HEK293 (cell line): ENCODE measurements at regions not wholly inside any gene's neighbourhood (a gene's known extent, or its start where the extent isn't known, plus 50 kb on each side); places are given as distances from the start of the nearest gene placed in this dataset.

Experiments
- CTCF ChIA-PET: fragments of 350-600 bp; formaldehyde crosslinking; extraction: SDS; loops from one replicate; lab custom pipeline; 2021; ENCODE audit warnings: antibody characterized with exemption; lab: Yijun Ruan, JAX
- POLR2A ChIA-PET: fragments of 300-600 bp; formaldehyde crosslinking; extraction: SDS; loops from one replicate; lab custom pipeline; 2020; ENCODE audit warnings: antibody characterized with exemption, inconsistent platforms; lab: Yijun Ruan, JAX
- H3K27ac ChIP-seq: fragments of 200-500 bp; sonication (Bioruptor generic); 2 replicates; pipeline ENCODE4 v1.5.1; 2014; ENCODE audit warnings: low read depth, low read length, control low read depth, inconsistent platforms; ENCODE audit errors: extremely low read depth
- H3K36me3 ChIP-seq, 2 experiments: fragments of 200-500 bp in 1 of 2; sonication (Bioruptor generic) in 1 of 2; 1 replicate in 1 of 2; 2 replicates in 1 of 2; pipeline ENCODE4 v1.5.1; 2014 to 2017; ENCODE audit warnings: inconsistent platforms in 2 of 2, low read length in 2 of 2; ENCODE audit not compliant: control insufficient read depth in 2 of 2, insufficient read depth in 1 of 2
- H3K4me1 ChIP-seq: fragments of 200-500 bp; sonication (Bioruptor generic); 2 replicates; pipeline ENCODE4 v1.5.1; 2014; ENCODE audit warnings: mild to moderate bottlenecking, low read length, inconsistent platforms; ENCODE audit not compliant: control insufficient read depth, insufficient read depth
- H3K4me3 ChIP-seq: 2 replicates; pipeline ENCODE4 v1.5.1; 2011; ENCODE audit warnings: low read depth, mild to moderate bottlenecking, control low read depth, low read length, moderate library complexity
- H3K9me3 ChIP-seq: fragments of 200-500 bp; sonication (Bioruptor generic); 2 replicates; pipeline ENCODE4 v1.5.1; 2014; ENCODE audit warnings: low read depth, low read length, inconsistent platforms; ENCODE audit not compliant: control insufficient read depth, insufficient read depth
- GLI2 ChIP-seq: fragments of 450-650 bp; formaldehyde crosslinking; IDR thresholded peaks from 2 replicates; pipeline ENCODE4; 2017; ENCODE audit warnings: missing biosample characterization, missing genetic modification characterization, low read depth, borderline replicate concordance
- HOXC10 ChIP-seq: sonication (generic); formaldehyde crosslinking; IDR thresholded peaks from 2 replicates; pipeline ENCODE4 v1.8.1; 2023; ENCODE audit warnings: mild to moderate bottlenecking, missing genetic modification reagents
- KLF16 ChIP-seq: fragments of 450-650 bp; formaldehyde crosslinking; IDR thresholded peaks from 2 replicates; pipeline ENCODE4 v1.5.1; 2017; ENCODE audit warnings: missing biosample characterization, missing genetic modification characterization
- MEIS1 ChIP-seq: sonication (generic); formaldehyde crosslinking; IDR thresholded peaks from 2 replicates; pipeline ENCODE4 v1.8.1; 2022; ENCODE audit warnings: missing genetic modification reagents, mild to moderate bottlenecking, borderline replicate concordance
- SP7 ChIP-seq: fragments of 450-650 bp; formaldehyde crosslinking; IDR thresholded peaks from 2 replicates; pipeline ENCODE4 v1.5.1; 2016; ENCODE audit warnings: missing biosample characterization, missing genetic modification characterization
- TRIM28 ChIP-seq: IDR thresholded peaks from 2 replicates; pipeline ENCODE4 v1.6.1; 2011; ENCODE audit warnings: low read length, control low read depth, borderline replicate concordance
- ZBTB20 ChIP-seq: fragments of 450-650 bp; formaldehyde crosslinking; IDR thresholded peaks from 2 replicates; pipeline ENCODE4 v1.5.1; 2016; ENCODE audit warnings: missing biosample characterization, missing genetic modification characterization
- ZBTB21 ChIP-seq: fragments of 450-650 bp; formaldehyde crosslinking; IDR thresholded peaks from 2 replicates; pipeline ENCODE4 v1.5.1; 2017; ENCODE audit warnings: missing biosample characterization, missing genetic modification characterization
- ZBTB7A ChIP-seq: fragments of 450-650 bp; formaldehyde crosslinking; IDR thresholded peaks from 2 replicates; pipeline ENCODE4 v1.5.1; 2016; ENCODE audit warnings: low read depth, missing biosample characterization, missing genetic modification characterization
- ZEB2 ChIP-seq: fragments of 450-650 bp; formaldehyde crosslinking; IDR thresholded peaks from 2 replicates; pipeline ENCODE4 v1.5.1; 2016; ENCODE audit warnings: missing biosample characterization, missing genetic modification characterization
- ZIC2 ChIP-seq: fragments of 450-650 bp; formaldehyde crosslinking; IDR thresholded peaks from 2 replicates; pipeline ENCODE4 v1.5.1; 2016; ENCODE audit warnings: missing biosample characterization, missing genetic modification characterization
- ZNF140 ChIP-seq: fragments of 450-650 bp; formaldehyde crosslinking; IDR thresholded peaks from 2 replicates; pipeline ENCODE4 v1.5.1; 2016; ENCODE audit warnings: missing biosample characterization, missing genetic modification characterization
- ZNF146 ChIP-seq: fragments of 450-650 bp; formaldehyde crosslinking; IDR thresholded peaks from 2 replicates; pipeline ENCODE4 v1.5.1; 2016; ENCODE audit warnings: missing biosample characterization, missing genetic modification characterization
- ZNF174 ChIP-seq: fragments of 450-650 bp; formaldehyde crosslinking; IDR thresholded peaks from 2 replicates; pipeline ENCODE4 v1.5.0; 2017; ENCODE audit warnings: missing biosample characterization, mild to moderate bottlenecking, missing genetic modification characterization
- ZNF184 ChIP-seq: fragments of 450-650 bp; IDR thresholded peaks from 2 replicates; pipeline ENCODE4 v1.5.1; 2018; ENCODE audit warnings: missing biosample characterization, mild to moderate bottlenecking, missing genetic modification characterization
- ZNF221 ChIP-seq: fragments of 450-650 bp; formaldehyde crosslinking; IDR thresholded peaks from 2 replicates; pipeline ENCODE4 v1.5.1; 2017; ENCODE audit warnings: missing biosample characterization, missing genetic modification characterization, borderline replicate concordance
- ZNF223 ChIP-seq: fragments of 450-650 bp; formaldehyde crosslinking; IDR thresholded peaks from 2 replicates; pipeline ENCODE4 v1.5.1; 2016; ENCODE audit warnings: missing biosample characterization, missing genetic modification characterization
- ZNF311 ChIP-seq: fragments of 450-650 bp; formaldehyde crosslinking; IDR thresholded peaks from 2 replicates; pipeline ENCODE4 v1.5.1; 2017; ENCODE audit warnings: missing biosample characterization, missing genetic modification characterization, borderline replicate concordance
- ZNF366 ChIP-seq: fragments of 450-650 bp; formaldehyde crosslinking; conservative IDR thresholded peaks from 2 replicates; pipeline ENCODE4 v1.5.1; 2016; ENCODE audit warnings: missing biosample characterization, missing genetic modification characterization
- ZNF416 ChIP-seq: fragments of 450-650 bp; formaldehyde crosslinking; IDR thresholded peaks from 2 replicates; pipeline ENCODE4 v1.5.1; 2016; ENCODE audit warnings: missing biosample characterization, missing genetic modification characterization
- ZNF426 ChIP-seq: fragments of 450-650 bp; formaldehyde crosslinking; IDR thresholded peaks from 2 replicates; pipeline ENCODE4 v1.5.1; 2017; ENCODE audit warnings: missing biosample characterization, missing genetic modification characterization, mild to moderate bottlenecking, inconsistent platforms, moderate library complexity
- ZNF548 ChIP-seq: fragments of 450-650 bp; formaldehyde crosslinking; IDR thresholded peaks from 2 replicates; pipeline ENCODE4 v1.5.1; 2016; ENCODE audit warnings: missing biosample characterization, missing genetic modification characterization
- ZNF585B ChIP-seq: fragments of 450-650 bp; formaldehyde crosslinking; IDR thresholded peaks from 2 replicates; pipeline ENCODE4 v1.5.1; 2016; ENCODE audit warnings: missing biosample characterization, missing genetic modification characterization
- ZNF596 ChIP-seq: fragments of 450-650 bp; IDR thresholded peaks from 2 replicates; pipeline ENCODE4 v1.5.0; 2018; ENCODE audit warnings: missing biosample characterization, mild to moderate bottlenecking, missing genetic modification characterization, moderate library complexity
- ZNF670 ChIP-seq: fragments of 450-650 bp; formaldehyde crosslinking; IDR thresholded peaks from 2 replicates; pipeline ENCODE4 v1.5.1; 2016; ENCODE audit warnings: missing biosample characterization, missing genetic modification characterization, low read depth
- ZNF830 ChIP-seq: fragments of 450-650 bp; IDR thresholded peaks from 2 replicates; pipeline ENCODE4 v1.5.0; 2018; ENCODE audit warnings: missing biosample characterization, missing genetic modification characterization, low read depth, mild to moderate bottlenecking, moderate library complexity
- ZNF837 ChIP-seq: fragments of 450-650 bp; formaldehyde crosslinking; IDR thresholded peaks from 2 replicates; pipeline ENCODE4 v1.5.1; 2016; ENCODE audit warnings: missing biosample characterization, missing genetic modification characterization
- ZSCAN23 ChIP-seq: fragments of 450-650 bp; formaldehyde crosslinking; IDR thresholded peaks from 2 replicates; pipeline ENCODE4 v1.5.1; 2016; ENCODE audit warnings: missing biosample characterization, missing genetic modification characterization
- ZSCAN30 ChIP-seq: fragments of 450-650 bp; IDR thresholded peaks from 2 replicates; pipeline ENCODE4 v1.5.1; 2018; ENCODE audit warnings: missing biosample characterization, mild to moderate bottlenecking, missing genetic modification characterization, moderate library complexity
- ZXDB ChIP-seq: fragments of 450-650 bp; formaldehyde crosslinking; IDR thresholded peaks from 2 replicates; pipeline ENCODE4 v1.5.1; 2016; ENCODE audit warnings: missing biosample characterization, missing genetic modification characterization
- TF ChIP-seq, protein P1 (sequence below): fragments of 450-650 bp; IDR thresholded peaks from 2 replicates; pipeline ENCODE4 v1.5.1; 2018; ENCODE audit warnings: missing biosample characterization, missing genetic modification characterization
- TF ChIP-seq, protein P2 (sequence below): fragments of 450-650 bp; formaldehyde crosslinking; IDR thresholded peaks from 2 replicates; pipeline ENCODE4 v1.5.1; 2016; ENCODE audit warnings: missing biosample characterization, missing genetic modification characterization
- TF ChIP-seq, protein P3 (sequence below): fragments of 450-650 bp; formaldehyde crosslinking; IDR thresholded peaks from 2 replicates; pipeline ENCODE4 v1.5.1; 2016; ENCODE audit warnings: missing biosample characterization, missing genetic modification characterization

GRCh38 chr2:117308861-117309770 is 505.4 kb upstream of the DDX18 start:
- POLR2A ChIA-PET = no interaction called here
- Histone ChIP-seq H3K36me3 (no peaks in the 10 kb centered on the region), H3K4me3 (no peak overlapping the region), H3K9me3 (no peaks in the 10 kb centered on the region), H3K27ac (no peak overlapping the region), H3K4me1 (no peaks in the 10 kb centered on the region)
- TF ChIP-seq ZNF596 (tag by site-specific recombination) (no peak), ZBTB7A (no peak), ZBTB20 (tag by site-specific recombination) (no peak), TRIM28 (no peak), HOXC10 (CRISPR knock-in tag) (no peak), ZNF184 (no peak), ZEB2 (tag by site-specific recombination) (no peak), ZNF221 (tag by site-specific recombination) (no peak), ZNF311 (no peak), ZNF366 (tag by site-specific recombination) (no peak), ZNF837 (no peak), ZSCAN23 (tag by site-specific recombination) (no peak), ZNF585B (tag by site-specific recombination) (no peak), GLI2 (tag by site-specific recombination) (no peak), ZNF146 (tag by site-specific recombination) (no peak), ZXDB (tag by site-specific recombination) (no peak), ZNF223 (tag by site-specific recombination) (no peak), ZNF670 (tag by site-specific recombination) (no peak)
- TF ChIP-seq, protein P1, sequence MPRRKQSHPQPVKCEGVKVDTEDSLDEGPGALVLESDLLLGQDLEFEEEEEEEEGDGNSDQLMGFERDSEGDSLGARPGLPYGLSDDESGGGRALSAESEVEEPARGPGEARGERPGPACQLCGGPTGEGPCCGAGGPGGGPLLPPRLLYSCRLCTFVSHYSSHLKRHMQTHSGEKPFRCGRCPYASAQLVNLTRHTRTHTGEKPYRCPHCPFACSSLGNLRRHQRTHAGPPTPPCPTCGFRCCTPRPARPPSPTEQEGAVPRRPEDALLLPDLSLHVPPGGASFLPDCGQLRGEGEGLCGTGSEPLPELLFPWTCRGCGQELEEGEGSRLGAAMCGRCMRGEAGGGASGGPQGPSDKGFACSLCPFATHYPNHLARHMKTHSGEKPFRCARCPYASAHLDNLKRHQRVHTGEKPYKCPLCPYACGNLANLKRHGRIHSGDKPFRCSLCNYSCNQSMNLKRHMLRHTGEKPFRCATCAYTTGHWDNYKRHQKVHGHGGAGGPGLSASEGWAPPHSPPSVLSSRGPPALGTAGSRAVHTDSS (tag by site-specific recombination) = no peak
- TF ChIP-seq, protein P2, sequence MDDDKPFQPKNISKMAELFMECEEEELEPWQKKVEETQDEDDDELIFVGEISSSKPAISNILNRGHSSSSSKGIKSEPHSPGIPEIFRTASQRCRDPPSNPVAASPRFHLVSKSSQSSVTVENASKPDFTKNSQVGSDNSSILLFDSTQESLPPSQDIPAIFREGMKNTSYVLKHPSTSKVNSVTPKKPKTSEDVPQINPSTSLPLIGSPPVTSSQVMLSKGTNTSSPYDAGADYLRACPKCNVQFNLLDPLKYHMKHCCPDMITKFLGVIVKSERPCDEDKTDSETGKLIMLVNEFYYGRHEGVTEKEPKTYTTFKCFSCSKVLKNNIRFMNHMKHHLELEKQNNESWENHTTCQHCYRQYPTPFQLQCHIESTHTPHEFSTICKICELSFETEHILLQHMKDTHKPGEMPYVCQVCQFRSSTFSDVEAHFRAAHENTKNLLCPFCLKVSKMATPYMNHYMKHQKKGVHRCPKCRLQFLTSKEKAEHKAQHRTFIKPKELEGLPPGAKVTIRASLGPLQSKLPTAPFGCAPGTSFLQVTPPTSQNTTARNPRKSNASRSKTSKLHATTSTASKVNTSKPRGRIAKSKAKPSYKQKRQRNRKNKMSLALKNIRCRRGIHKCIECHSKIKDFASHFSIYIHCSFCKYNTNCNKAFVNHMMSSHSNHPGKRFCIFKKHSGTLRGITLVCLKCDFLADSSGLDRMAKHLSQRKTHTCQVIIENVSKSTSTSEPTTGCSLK (tag by site-specific recombination) = no peak
- CTCF ChIA-PET = no interaction called here

- Histone ChIP-seq H3K4me3 (no peak overlapping the region), H3K4me1 (no peaks in the 10 kb centered on the region), H3K36me3 (no peaks in the 10 kb centered on the region), H3K9me3 (no peaks in the 10 kb centered on the region), H3K27ac (no peak overlapping the region)
- POLR2A ChIA-PET = no interaction called here
- CTCF ChIA-PET = no interaction called here
- no peak for TF ChIP-seq KLF16 (tag by site-specific recombination)
- TF ChIP-seq ZNF140 (tag by site-specific recombination) = no peak
- TF ChIP-seq, protein P3, sequence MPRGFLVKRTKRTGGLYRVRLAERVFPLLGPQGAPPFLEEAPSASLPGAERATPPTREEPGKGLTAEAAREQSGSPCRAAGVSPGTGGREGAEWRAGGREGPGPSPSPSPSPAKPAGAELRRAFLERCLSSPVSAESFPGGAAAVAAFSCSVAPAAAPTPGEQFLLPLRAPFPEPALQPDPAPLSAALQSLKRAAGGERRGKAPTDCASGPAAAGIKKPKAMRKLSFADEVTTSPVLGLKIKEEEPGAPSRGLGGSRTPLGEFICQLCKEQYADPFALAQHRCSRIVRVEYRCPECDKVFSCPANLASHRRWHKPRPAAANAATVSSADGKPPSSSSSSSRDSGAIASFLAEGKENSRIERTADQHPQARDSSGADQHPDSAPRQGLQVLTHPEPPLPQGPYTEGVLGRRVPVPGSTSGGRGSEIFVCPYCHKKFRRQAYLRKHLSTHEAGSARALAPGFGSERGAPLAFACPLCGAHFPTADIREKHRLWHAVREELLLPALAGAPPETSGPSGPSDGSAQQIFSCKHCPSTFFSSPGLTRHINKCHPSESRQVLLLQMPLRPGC (tag by site-specific recombination) = no peak
- no peak for TF ChIP-seq MEIS1 (CRISPR knock-in tag)
- no peak for TF ChIP-seq ZSCAN30 (tag by site-specific recombination)
- TF ChIP-seq ZNF174 (tag by site-specific recombination) = no peak
- TF ChIP-seq ZNF830 = no peak
- TF ChIP-seq SP7 (tag by site-specific recombination) = no peak
- TF ChIP-seq ZNF416 (tag by site-specific recombination) = no peak
- TF ChIP-seq ZIC2 = no peak
- no peak for TF ChIP-seq ZNF426 (tag by site-specific recombination)
- no peak for TF ChIP-seq ZNF223 (tag by site-specific recombination)
- no peak for TF ChIP-seq ZBTB21
- TF ChIP-seq ZNF548 (tag by site-specific recombination) = no peak
Measured at GRCh38 chr2:117321816-117322215, 492.7 kb upstream of the DDX18 start.
